ENCODE measurements at regions not wholly inside any gene's neighbourhood (a gene's known extent, or its start where the extent isn't known, plus 50 kb on each side); places are given as distances from the start of the nearest gene placed in this dataset.

DNA sequence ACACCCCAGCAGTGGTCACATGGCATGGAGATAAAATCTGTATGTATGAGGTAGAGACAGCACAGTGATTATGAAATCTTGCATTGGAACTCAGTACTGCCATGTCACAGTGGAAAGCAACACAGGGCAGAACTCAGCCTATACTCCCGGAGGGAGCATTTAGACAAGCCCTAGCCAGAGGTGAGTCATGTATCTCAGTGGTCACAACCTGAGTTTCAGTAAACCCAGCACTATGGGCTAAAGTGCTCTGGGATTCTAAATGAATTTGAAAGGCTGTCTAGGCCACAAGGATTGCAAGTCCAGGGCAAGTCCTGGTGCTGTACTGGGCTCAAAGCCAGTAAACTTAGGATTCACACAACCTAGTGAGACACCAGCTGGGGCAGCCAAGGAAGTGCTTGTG, 1717.1 kb upstream of the RAG2 start (continued):
- no peak for TF ChIP-seq GLMP (CRISPR knock-in tag; IDR thresholded peaks at IDR 0.05; ENCODE audit: borderline replicate concordance)
- no peak for TF ChIP-seq ZNF737 (CRISPR knock-in tag; IDR thresholded peaks at IDR 0.05; ENCODE audit: borderline replicate concordance)
- TF ChIP-seq SIX1 (CRISPR knock-in tag; IDR thresholded peaks at IDR 0.05; ENCODE audit: borderline replicate concordance): no peak
- TF ChIP-seq AKAP8 (CRISPR knock-in tag; IDR thresholded peaks at IDR 0.05): no peak
- no peak for TF ChIP-seq MAFF (IDR thresholded peaks at IDR 0.05; ENCODE audit: low read depth, low read length)
- no peak for TF ChIP-seq KDM5A (IDR thresholded peaks at IDR 0.05; ENCODE audit: borderline replicate concordance, low read length)
- no peak for TF ChIP-seq ZNF205 (CRISPR knock-in tag; IDR thresholded peaks at IDR 0.05)
- TF ChIP-seq, protein P1, sequence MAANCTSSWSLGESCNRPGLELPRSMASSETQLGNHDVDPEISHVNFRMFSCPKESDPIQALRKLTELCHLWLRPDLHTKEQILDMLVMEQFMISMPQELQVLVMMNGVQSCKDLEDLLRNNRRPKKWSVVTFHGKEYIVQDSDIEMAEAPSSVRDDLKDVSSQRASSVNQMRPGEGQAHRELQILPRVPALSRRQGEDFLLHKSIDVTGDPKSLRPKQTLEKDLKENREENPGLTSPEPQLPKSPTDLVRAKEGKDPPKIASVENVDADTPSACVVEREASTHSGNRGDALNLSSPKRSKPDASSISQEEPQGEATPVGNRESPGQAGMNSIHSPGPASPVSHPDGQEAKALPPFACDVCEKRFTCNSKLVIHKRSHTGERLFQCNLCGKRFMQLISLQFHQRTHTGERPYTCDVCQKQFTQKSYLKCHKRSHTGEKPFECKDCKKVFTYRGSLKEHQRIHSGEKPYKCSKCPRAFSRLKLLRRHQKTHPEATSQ (CRISPR knock-in tag; IDR thresholded peaks at IDR 0.05; ENCODE audit: borderline replicate concordance): no peak
- TF ChIP-seq ZNF567 (CRISPR knock-in tag; IDR thresholded peaks at IDR 0.05; ENCODE audit: borderline replicate concordance): no peak
- TF ChIP-seq ELK4 (CRISPR knock-in tag; IDR thresholded peaks at IDR 0.05; ENCODE audit: borderline replicate concordance): no peak
- no peak for TF ChIP-seq ZNF136 (CRISPR knock-in tag; IDR thresholded peaks at IDR 0.05; ENCODE audit: low read depth)
- TF ChIP-seq KMT2B (CRISPR knock-in tag; IDR thresholded peaks at IDR 0.05): no peak
- TF ChIP-seq ZNF703 (CRISPR knock-in tag; IDR thresholded peaks at IDR 0.05; ENCODE audit: borderline replicate concordance): no peak
- no peak for TF ChIP-seq ZNF724P (CRISPR knock-in tag; IDR thresholded peaks at IDR 0.05; ENCODE audit: borderline replicate concordance)
- TF ChIP-seq ZNF264 (CRISPR knock-in tag; IDR thresholded peaks at IDR 0.05): no peak

Data from HepG2 (cell line).